GM21737 (cell line): ENCODE measurements at regions not wholly inside any gene's neighbourhood (a gene's known extent, or its start where the extent isn't known, plus 50 kb on each side); places are given as distances from the start of the nearest gene placed in this dataset.
"Not testable (repeated sequence)": the region's sequence is repeated elsewhere in the genome, so short reads cannot be mapped to it uniquely, and the experiment has no call there.

Experiments used
- ATAC-seq: cut with Tn5 transposase; IDR thresholded peaks from one replicate; pipeline ENCODE4 v1.9.1; 2021; ENCODE audit warnings: mild to moderate bottlenecking, moderate library complexity; ENCODE audit not compliant: unreplicated experiment

GRCh38 chr2:228798458-228799207 lies 472.5 kb downstream of the PID1 start:
- no peak for ATAC-seq

GRCh38 chr2:228796386-228796785 lies 474.7 kb downstream of the PID1 start:
- no peak for ATAC-seq

- ATAC-seq, result no peak
Measured at GRCh38 chr2:228793116-228793515, 478.0 kb downstream of the PID1 start.

- no peak for ATAC-seq
Measured at GRCh38 chr2:228786901-228787300, 484.2 kb downstream of the PID1 start.

GRCh38 chr2:228782281-228782680 lies 488.8 kb downstream of the PID1 start:
- no peak for ATAC-seq

GRCh38 chr2:228777855-228778355 lies 493.2 kb downstream of the PID1 start:
- ATAC-seq, result no peak

- no peak for ATAC-seq
Measured at GRCh38 chr2:228774548-228774947, 496.5 kb downstream of the PID1 start.

- ATAC-seq, result no peak
Measured at GRCh38 chr2:228771774-228772173, 499.3 kb downstream of the PID1 start.

- no peak for ATAC-seq
Measured at GRCh38 chr2:228771315-228771714, 499.8 kb downstream of the PID1 start.

- no peak for ATAC-seq
Measured at GRCh38 chr2:228768818-228769217, 502.3 kb downstream of the PID1 start.

- ATAC-seq, result not testable (repeated sequence)
Measured at GRCh38 chr2:228768141-228768540, 502.9 kb downstream of the PID1 start.

- no peak for ATAC-seq
Measured at GRCh38 chr2:228767196-228767595, 503.9 kb downstream of the PID1 start.

GRCh38 chr2:228763379-228763981 lies 507.6 kb downstream of the PID1 start:
- no peak for ATAC-seq

GRCh38 chr2:228762565-228762964 lies 508.5 kb downstream of the PID1 start:
- no peak for ATAC-seq

GRCh38 chr2:228755661-228756060 lies 515.4 kb downstream of the PID1 start:
- ATAC-seq, result not testable (repeated sequence)

GRCh38 chr2:228747483-228747882 lies 523.6 kb downstream of the PID1 start:
- no peak for ATAC-seq

GRCh38 chr2:228738671-228739380 lies 532.3 kb downstream of the PID1 start:
- no peak for ATAC-seq

- ATAC-seq, result no peak
Measured at GRCh38 chr2:228735697-228736096, 535.4 kb downstream of the PID1 start.

GRCh38 chr2:228731517-228731916 lies 539.6 kb downstream of the PID1 start:
- ATAC-seq, result no peak

- ATAC-seq, result no peak
Measured at GRCh38 chr2:228728961-228729360, 542.1 kb downstream of the PID1 start.

GRCh38 chr2:228725031-228725430 lies 543.5 kb upstream of the SPHKAP start:
- ATAC-seq, result no peak

GRCh38 chr2:228723599-228723998 lies 542.1 kb upstream of the SPHKAP start:
- ATAC-seq, result no peak
